ENCODE measurements at regions not wholly inside any gene's neighbourhood (a gene's known extent, or its start where the extent isn't known, plus 50 kb on each side); places are given as distances from the start of the nearest gene placed in this dataset.

DNA sequence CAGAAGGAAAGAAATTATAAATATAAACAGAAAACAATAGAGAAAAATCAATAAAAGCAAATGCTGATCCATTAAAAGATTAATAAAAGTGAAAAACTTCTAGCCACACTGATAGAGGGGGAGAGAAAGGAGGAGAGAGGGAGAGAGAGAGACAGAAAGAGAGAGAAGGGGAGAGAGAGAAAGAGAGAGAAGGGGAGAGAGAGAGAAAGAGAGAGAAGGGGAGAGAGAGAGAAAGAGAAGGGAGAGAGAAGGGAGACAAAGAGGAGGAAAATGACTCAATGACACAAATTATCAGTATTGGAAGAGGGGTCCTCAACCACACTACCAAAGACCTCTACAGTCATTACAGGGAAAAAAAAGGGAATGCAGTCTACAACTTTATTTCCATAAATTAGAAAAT, 94.4 kb upstream of the VIPR2 start:
- TF ChIP-seq POLR2A (IDR thresholded peaks at IDR 0.05): no peak
- TF ChIP-seq, protein P1, sequence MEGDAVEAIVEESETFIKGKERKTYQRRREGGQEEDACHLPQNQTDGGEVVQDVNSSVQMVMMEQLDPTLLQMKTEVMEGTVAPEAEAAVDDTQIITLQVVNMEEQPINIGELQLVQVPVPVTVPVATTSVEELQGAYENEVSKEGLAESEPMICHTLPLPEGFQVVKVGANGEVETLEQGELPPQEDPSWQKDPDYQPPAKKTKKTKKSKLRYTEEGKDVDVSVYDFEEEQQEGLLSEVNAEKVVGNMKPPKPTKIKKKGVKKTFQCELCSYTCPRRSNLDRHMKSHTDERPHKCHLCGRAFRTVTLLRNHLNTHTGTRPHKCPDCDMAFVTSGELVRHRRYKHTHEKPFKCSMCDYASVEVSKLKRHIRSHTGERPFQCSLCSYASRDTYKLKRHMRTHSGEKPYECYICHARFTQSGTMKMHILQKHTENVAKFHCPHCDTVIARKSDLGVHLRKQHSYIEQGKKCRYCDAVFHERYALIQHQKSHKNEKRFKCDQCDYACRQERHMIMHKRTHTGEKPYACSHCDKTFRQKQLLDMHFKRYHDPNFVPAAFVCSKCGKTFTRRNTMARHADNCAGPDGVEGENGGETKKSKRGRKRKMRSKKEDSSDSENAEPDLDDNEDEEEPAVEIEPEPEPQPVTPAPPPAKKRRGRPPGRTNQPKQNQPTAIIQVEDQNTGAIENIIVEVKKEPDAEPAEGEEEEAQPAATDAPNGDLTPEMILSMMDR (IDR thresholded peaks at IDR 0.05): no peak
- DNase-seq: no peak
- no peaks in the 10 kb centered on the region for H3K27me3 ChIP-seq
- no peak overlapping the region for H3K4me3 ChIP-seq (replicated peaks in 1 of 3)
- no peaks in the 10 kb centered on the region for H3K4me1 ChIP-seq
- intact Hi-C loops (cut with DNase I): no loop called here
- H3K9me3 ChIP-seq: no peaks in the 10 kb centered on the region
- H3K36me3 ChIP-seq: no peaks in the 10 kb centered on the region
- no peak overlapping the region for H3K27ac ChIP-seq

DNA sequence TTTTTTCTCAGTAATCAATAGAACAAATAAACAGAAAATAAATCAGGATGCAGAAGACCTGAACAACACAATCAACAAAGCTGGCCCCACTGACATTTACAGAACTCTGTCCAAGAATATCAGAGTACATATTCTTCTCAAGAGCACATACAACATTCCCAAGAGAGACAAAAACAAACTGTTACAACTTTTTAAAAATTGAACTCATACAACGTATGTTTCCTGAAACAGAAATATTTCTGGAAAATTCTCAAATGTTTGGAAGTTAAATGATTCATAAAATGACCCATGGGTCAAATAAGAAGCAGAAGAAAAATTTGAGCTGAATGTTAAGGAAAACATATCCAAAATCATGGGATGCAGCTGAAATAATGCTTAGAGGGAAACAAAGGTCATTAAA, 93.9 kb upstream of the VIPR2 start:
- Histone ChIP-seq H3K36me3 (no peaks in the 10 kb centered on the region), H3K27me3 (no peaks in the 10 kb centered on the region), H3K27ac (no peak overlapping the region), H3K9me3 (no peaks in the 10 kb centered on the region), H3K4me1 (no peaks in the 10 kb centered on the region), H3K4me3 (replicated peaks in 1 of 3) (no peak overlapping the region)
- no peak for DNase-seq
- 53 to 64% methylated on average over 1 of the region's 1 CpG for WGBS, 2 donors
- intact Hi-C loops (cut with DNase I): no loop called here
- TF ChIP-seq, protein P1 (IDR thresholded peaks at IDR 0.05): no peak
- TF ChIP-seq POLR2A (IDR thresholded peaks at IDR 0.05): no peak

DNA sequence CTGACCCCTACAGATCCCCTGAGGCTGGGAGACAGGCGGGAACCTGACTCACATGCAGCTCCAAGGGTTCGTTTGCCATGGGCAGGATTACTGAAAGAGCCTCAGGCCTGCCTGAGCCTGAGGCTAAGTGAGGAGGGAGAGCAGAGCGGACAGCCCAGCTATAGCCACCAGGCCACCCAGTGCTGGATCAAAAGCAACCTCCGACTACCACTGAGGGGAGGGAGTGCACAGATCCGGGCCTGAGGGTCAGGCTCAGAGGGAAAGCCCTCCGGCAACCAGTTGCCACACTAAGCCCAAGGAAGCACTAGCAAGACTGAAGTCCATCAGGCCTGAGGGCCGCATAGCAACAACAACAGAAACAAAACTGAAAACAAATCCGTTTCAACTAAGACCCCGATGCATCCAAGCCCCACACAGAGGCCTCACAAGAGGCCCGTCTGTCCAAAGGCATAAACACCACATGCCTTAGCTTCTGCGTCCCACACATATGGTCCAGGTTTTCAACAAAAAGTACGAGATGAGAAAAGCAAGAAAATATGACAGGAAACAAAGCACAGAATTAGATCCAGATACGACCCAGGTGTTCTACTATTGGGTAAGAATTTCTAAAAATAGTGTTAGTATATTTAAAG, 92.5 kb upstream of the VIPR2 start:
- Histone ChIP-seq H3K9me3 (no peaks in the 10 kb centered on the region), H3K27me3 (no peaks in the 10 kb centered on the region), H3K4me1 (no peaks in the 10 kb centered on the region), H3K4me3 (replicated peaks in 1 of 3) (no peak overlapping the region), H3K36me3 (no peaks in the 10 kb centered on the region), H3K27ac (no peak overlapping the region)
- TF ChIP-seq POLR2A (IDR thresholded peaks at IDR 0.05): no peak
- TF ChIP-seq, protein P1 (IDR thresholded peaks at IDR 0.05): no peak
- intact Hi-C loops (cut with DNase I): no loop called here
- DNase-seq: no peak
- 74 to 81% methylated on average over 13 of the region's 13 CpGs for WGBS, 2 donors

DNA sequence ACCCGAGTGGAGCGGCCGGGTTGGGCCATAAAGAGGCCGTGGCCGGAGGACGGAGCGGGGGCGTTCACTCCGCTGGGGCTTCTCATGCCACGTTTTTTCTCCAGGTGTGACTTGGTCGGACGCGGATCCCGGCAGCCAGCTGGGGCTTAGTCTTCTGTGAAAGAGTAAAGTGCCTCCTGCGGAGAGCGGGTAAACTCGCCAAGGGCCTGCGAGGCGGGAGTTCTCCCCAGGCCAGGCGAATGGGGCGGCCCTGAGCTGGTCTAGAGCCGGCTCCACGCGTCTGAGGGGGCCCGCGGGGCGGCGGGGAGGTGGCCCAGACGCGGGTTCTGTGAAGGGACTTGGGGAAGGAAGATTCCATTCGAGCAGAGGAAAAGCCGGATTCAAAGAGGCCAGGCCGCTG, 86.3 kb upstream of the VIPR2 start:
- no peak for DNase-seq
- Histone ChIP-seq H3K27me3 (no peaks in the 10 kb centered on the region), H3K4me3 (replicated peaks in 1 of 3) (no peak overlapping the region), H3K4me1 (no peaks in the 10 kb centered on the region), H3K9me3 (no peaks in the 10 kb centered on the region), H3K36me3 (no peaks in the 10 kb centered on the region), H3K27ac (no peak overlapping the region)
- intact Hi-C loops (cut with DNase I): no loop called here
- TF ChIP-seq, protein P1 (IDR thresholded peaks at IDR 0.05): no peak
- TF ChIP-seq POLR2A (IDR thresholded peaks at IDR 0.05): no peak
- 87 to 90% methylated on average over 33 of the region's 33 CpGs for WGBS, 2 donors

DNA sequence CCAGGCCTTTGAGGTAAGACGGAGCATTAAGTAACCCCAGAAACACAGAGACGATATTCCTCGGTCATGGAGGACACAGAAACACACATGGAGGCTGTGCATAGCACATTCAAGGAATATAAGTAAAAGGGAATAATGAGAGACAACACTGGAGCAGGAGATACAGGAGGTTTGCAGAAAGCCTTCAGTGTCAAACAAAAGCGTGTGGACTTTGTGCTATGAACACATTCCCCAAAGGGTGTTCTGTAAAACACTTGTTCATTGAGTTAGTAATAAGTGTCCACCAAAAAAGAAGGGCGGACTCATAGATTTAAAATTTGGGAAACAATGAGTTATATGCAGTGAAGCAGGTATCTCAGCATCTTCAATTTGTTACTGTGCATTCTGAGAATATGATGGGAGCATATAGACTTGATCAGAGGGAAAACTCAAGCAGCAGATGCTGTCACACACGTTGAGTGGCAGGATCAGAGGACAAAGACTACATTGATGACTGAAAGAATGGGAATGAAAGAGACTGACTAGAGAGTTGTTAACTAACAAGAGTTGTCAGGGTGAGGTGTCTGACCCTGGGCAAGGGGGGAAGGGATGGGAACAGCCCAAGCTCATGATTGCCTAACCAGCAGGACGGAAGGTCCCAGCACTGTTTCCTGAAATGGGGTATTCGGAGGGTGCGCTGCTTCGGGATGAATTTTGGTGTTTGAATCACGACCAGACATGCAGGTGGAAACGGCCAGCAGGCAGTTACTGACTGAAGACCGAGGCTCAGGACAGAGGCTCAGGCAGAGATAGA, 85.2 kb upstream of the VIPR2 start:
- Histone ChIP-seq H3K36me3 (no peaks in the 10 kb centered on the region), H3K27ac (no peak overlapping the region), H3K4me3 (replicated peaks in 1 of 3) (no peak overlapping the region), H3K9me3 (no peaks in the 10 kb centered on the region), H3K27me3 (no peaks in the 10 kb centered on the region), H3K4me1 (no peaks in the 10 kb centered on the region)
- DNase-seq: no peak
- intact Hi-C loops (cut with DNase I): no loop called here
- no peak for TF ChIP-seq POLR2A (IDR thresholded peaks at IDR 0.05)
- TF ChIP-seq, protein P1 (IDR thresholded peaks at IDR 0.05): no peak
- WGBS, 2 donors: 85 to 87% methylated on average over 13 of the region's 13 CpGs

Data from thyroid gland (tissue), 4 donors.